ENCODE measurements at regions not wholly inside any gene's neighbourhood (a gene's known extent, or its start where the extent isn't known, plus 50 kb on each side); places are given as distances from the start of the nearest gene placed in this dataset.

- TF ChIP-seq CTCF (IDR thresholded peaks at IDR 0.05) (no peak), POLR2AphosphoS5 (IDR thresholded peaks at IDR 0.05) (no peak), POLR2A (IDR thresholded peaks at IDR 0.05) (no peak), EP300 (IDR thresholded peaks at IDR 0.05) (no peak)
Measured at GRCh38 chr21:19870682-19871081, 1127.5 kb upstream of the NCAM2 start.
